AG20443 (cell line): ENCODE measurements at regions not wholly inside any gene's neighbourhood (a gene's known extent, or its start where the extent isn't known, plus 50 kb on each side); places are given as distances from the start of the nearest gene placed in this dataset.
"Not testable (repeated sequence)": the region's sequence is repeated elsewhere in the genome, so short reads cannot be mapped to it uniquely, and the experiment has no call there.

Experiments used
- DNase-seq: peaks from one replicate; pipeline ENCODE4 v3.0.0; 2012; ENCODE audit warnings: low spot score, mixed read lengths

DNA sequence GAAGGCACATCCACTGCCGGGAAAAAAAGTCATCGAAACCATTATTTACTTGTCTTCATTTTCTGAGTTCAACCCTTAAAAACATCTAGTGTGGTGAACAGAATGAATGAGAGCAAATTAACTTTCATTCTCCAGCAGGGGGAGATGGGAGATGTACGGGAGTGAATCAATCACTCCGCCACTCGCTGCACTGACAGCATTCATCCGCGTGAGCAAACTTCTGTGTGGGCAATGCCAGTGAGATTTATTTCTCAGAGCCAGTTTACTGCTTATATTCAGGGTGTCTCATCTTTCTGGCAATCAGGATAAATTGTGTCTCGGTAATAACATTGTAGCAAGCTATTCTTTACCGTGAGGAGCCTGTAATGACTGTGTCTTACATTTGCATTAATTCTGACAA is 463.6 kb upstream of the MIS18BP1 start:
- no peak for DNase-seq

DNA sequence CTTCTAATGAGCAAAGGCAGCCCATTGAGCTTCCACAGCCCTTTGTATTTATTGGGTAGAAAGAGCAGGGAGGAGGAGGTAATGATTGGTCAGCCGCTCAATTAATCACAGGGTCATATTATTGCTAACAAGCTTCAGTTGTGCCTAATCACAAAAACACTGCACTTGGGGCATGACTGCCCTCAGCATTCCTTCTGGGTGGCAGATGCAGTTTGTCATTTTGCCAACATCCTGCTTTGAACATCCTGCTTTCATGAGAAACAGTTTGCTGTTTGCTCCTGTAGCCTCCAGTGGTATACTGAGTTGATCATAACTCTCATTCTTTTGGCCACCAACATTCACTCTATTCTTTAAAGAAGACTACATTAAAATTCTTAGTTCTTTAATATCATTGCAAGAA is 462.9 kb upstream of the MIS18BP1 start:
- DNase-seq: no peak

DNA sequence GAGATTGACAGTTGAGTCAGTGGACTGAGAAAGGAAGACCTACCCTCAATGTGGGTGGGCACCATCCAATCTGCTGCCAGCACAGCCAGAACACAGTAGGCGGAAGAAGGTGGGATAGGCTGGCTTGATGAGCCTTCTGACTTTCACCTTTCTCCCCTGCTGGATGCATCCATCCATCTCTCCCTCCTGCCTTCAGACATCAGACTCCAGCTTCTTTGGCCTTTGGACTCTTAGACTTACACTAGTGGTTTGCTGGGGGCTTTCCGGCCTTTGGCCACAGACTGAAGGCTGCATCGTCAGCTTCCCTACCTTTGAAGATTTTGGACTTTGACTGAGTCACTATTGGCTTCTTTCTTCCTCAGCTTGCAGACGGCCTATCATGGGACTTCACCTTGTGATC is 456.5 kb upstream of the MIS18BP1 start:
- DNase-seq: no peak

DNA sequence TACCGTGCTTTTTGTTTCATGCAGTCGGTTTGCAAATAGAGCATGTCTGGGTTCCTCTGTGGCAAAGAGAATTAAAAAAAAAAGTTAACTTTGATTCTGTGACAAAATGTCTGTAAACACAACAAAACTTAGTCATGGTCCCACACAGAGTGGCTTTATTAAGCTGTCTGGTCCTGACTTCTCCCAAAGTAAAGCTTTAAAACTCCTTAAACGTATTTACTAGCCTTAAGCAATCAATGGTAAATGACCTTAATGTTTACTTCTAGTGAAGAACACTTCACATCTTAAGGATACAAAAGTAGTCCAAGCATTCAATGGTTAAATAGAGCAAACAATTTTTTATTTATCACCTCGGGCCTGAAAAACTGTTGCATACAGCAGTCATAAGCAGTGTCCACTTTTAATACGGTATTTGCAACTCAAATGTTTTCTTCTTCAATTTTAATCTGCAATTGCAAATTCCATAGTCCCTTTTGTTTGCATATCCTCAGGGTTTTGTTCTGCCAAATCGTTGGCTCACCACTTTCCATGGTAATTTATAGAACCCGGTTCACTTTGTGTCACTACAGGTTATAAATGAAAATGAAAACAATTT is 453.0 kb upstream of the MIS18BP1 start:
- no peak for DNase-seq

DNA sequence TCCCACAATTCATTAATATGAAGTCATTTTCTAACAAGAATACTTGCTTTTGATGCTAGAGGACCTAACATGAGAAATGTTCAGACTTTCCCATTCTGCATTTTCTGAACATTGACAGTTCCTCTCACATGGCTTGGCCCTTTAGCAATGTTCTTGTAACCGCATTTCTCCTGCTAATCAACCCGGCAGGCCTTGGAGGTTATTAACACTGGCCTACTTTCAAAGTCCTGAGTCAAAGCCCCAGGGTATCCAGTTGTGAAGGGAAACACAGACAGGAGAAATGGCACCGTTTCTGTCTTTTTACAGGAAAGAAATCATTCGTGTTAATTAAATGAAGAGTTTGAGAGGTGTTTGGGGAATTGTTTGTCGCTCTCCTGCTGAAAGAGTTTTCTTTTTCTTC is 446.5 kb upstream of the MIS18BP1 start:
- no peak for DNase-seq

DNA sequence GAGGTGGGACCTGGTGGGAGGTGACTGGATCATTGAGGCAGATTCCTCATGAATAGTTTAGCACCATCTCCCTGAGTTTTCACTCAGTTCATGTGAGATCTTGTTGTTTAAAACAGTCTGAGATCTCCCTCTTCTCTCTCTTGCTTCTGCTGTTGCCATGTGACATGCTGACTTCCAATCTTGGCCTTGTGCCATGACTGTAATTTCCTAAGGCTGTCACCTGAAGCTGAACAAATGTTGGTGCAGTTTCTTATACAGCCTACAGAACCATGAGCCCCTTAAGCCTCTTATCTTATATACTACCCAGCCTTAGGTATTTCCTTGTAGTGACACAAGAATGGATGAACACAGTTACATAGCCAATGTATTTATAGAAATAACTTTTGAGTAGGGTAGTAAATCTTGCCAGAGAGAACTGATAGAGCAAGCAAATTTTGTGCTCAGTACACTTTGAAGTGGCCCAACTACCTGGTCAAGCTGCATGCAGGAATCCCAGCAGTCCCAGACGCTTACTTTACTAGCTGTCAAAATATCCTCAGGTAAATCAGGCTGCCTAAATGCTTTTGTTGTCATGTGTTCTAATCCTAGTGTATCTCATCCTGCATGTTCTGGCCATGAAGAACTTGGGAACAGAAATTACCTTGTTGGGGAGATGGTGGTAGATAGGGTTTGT is 445.6 kb upstream of the MIS18BP1 start:
- no peak for DNase-seq

DNA sequence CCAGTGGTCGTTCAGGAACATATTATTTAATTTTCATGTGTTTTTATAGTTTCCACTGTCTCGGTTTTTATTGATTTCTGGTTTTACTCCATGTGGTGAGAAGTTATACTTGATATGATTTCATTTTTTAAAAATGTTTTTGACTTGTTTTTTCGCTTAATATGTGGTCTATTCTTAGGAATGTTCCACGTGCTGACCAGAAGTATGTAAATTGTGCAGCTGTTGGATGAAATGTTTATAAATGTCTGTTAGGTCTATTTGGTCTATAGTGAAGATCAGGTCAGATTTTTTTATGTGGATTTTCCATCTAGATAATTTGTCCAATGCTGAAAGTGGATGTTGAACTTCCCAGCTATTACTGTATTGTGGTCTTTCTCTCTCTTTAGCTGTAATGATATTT is 433.8 kb upstream of the MIS18BP1 start:
- DNase-seq: no peak

DNA sequence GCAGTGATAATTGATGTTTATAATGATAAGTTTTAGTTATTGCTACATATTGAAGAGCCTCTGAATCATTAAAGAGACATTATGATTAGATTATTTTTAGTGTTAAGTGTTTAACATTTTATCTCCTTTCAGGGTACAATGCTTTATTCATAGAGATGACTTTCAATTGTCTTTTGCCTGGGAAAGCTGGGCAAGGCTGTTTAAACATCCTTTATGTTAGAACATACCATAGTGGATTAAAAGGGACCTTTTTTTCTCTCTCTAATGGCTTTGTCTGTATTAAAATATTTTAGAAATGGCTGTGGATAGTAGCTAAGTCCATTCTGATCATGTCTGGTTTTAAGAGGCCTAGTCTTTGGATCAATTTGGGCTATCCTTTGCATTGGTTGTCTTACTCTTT is 427.5 kb upstream of the MIS18BP1 start:
- no peak for DNase-seq

DNA sequence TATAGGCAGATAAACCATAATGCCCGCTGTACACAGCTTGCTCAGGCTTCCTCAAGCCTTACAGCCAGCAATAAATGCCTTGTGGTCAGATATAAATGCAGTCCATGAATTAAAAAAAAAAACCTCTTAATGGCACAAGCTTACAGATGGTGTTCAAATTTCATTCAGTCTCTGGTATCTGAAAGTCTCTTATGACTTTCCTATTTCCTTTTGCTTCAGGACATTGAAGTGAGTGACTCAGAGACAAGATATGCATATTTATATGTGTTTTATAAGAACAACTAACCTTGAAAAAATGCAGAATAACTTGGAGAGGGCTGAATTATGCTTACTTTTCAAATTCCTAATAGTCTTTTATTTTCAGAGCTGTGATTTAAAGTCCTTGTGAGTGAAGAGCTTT is 426.9 kb upstream of the MIS18BP1 start:
- DNase-seq: peak; percentile 3

DNA sequence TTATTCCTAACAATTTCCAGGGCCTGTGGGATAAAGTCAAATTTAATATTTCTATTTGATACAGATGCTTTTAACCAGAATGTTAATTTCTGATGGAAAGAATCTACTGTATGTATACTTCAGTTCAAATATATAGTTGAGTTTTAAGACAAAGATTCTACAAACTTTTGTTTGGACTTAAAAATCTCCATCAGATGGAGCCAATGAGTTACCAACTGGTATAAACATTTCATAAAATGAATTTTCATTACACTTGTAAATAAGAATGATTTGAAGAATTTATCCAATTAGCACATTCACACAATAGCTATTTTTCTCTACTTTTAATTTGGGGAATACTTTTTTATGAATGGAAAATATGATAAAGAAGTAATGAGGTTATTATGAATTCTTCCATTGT is 425.2 kb upstream of the MIS18BP1 start:
- DNase-seq: no peak

DNA sequence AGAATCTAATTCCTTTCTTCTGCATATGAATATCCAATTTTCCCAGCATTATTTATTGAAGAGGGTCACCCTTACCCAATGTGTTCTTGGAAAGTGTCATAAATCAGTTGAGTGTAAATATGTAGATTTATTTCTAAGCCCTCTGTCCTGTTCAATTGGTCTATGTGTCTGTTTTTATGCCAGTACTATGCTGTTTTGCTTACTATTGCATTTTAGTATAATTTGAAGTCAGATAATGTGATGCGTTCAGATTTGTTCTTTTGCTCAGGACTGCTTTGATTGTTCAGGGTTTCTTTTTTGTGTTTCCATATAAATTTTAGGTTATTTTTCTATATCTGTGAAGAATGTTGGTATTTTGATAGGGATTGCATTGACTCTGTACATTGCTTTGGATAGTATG is 420.4 kb upstream of the MIS18BP1 start:
- no peak for DNase-seq

DNA sequence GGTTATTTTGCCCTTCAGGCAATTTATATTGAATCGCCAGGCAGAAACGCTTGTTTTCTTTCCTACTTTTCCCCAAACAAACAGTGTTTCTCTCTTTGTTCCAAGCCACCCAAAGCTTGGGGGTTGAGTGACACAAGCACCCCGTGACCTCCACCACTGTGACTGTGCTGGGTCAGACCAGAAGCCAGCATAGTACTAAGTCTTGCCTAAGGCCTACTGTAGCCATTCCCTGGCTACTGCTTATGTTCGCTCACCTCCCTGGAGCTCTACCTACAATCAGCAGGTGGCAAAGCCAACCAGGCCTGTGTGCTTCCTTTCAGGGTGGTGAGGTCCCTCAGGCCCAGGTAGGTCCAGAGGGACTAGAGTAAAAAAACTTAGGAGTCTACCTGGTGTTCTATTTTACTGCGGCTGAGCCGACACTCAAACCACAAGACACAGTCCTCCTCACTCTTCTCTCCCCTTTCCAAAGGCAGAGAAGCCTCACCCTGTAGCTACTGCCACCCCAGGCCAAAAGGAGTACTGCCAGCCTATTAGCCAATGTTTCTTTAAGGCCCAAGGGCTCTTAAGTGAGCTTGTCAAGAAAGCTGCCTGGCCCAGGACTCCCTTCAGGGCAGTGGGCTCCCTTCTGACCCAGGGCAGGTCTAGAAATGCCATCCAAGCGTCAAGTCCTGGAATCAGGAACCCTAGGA is 411.8 kb upstream of the MIS18BP1 start:
- no peak for DNase-seq

DNA sequence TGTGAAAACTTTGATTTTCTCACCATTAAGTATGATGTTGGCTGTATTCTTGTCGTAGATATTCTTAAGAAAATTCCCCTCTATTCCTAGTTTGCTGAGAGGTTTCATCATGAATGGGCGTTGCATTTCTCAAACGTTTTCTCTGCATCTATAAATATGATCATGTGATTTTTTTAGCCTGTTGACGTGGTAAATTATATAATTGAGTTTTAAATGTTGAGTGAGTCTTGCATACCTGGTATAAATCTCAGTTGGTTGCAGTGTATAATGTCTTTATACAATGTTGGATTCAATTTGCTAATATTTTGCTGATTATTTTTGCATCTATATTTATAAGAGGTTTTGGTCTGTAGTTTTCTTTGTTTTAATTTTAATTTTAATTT is 405.9 kb upstream of the MIS18BP1 start:
- no peak for DNase-seq

DNA sequence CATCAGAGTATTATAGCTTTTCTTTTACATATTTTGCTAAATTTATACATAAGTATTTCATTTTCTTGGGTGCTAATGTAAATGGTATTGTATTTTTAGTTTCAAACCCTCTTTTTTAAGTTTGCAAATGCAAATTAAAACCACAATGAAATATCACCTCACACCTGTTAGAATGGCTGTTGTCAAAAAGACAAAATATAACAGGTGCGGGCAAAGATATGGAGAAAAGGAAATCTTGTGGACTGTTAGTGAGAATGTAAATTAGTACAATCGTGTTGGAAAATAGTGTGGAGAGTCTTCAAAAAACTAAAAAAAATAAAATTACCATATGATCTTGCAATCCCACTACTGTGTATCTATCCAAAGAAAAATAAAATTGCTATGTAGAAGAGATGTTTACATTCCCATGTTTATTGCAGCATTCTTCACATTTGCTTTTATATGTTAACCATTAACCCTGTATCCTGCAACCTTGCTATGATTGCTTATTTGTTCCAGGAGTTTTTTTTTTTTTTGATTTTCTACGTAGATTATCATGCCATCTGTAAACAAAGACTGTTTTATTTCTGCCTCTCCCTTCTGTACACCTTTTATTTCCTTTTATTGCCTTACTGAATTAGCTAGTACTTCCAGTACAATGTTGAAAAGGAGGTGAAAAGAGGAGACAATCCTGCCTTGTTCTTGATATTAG is 405.4 kb upstream of the MIS18BP1 start:
- DNase-seq: no peak

DNA sequence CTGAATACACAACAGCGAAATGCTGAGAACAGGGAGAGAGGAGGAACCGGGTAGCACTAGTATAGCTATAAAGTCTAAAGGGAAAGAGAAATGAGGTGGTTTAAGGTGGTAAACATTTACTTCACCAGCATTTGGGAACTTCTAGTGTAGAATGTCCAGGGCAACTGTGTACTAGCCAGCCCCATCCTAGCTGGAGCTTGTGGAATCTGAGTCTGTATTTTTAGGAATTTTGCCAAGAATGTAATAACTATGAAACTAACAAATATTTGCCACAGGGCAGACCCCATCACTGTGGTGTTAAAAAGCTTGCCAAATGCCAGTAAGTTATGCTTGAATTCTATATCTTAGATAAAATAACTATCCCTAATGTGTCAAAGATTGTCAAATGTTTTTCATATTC is 398.9 kb upstream of the MIS18BP1 start:
- no peak for DNase-seq

DNA sequence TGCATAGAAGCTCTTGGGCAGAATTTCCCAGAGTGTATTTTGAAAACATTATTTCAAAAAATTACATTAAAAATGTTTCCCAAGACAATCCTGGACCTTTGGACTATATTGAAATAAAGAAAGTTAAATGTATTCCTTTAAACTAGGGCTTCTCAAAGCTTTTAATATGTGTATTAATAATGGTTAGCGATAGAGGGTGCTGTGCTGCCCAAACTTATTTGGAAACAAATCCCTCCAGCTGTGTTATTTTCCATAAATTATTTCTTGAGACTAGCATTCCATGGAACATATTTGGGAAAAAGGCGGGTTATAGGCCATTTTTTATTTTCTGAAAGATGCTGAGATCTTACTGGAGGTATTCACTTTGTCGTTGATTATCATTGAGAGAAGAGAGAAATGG is 397.8 kb upstream of the MIS18BP1 start:
- no peak for DNase-seq

DNA sequence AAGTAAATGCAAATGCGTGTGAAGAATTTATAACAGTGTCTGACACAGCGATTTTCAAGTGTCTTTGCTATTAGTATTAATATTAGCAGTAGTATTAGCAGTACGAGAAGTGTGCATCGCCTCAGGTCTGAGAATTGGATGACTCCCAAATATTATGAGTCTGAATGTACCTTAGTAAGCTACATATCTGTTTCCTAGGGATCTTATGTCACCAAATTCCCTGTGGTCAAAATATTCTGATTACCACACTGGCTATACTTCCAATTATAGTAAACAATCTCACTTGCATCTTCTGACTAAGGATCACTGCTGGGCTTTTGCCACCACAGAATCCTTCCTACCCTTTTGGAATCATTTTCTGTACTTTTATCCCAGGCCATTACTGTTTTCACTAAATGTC is 396.0 kb upstream of the MIS18BP1 start:
- DNase-seq: no peak

DNA sequence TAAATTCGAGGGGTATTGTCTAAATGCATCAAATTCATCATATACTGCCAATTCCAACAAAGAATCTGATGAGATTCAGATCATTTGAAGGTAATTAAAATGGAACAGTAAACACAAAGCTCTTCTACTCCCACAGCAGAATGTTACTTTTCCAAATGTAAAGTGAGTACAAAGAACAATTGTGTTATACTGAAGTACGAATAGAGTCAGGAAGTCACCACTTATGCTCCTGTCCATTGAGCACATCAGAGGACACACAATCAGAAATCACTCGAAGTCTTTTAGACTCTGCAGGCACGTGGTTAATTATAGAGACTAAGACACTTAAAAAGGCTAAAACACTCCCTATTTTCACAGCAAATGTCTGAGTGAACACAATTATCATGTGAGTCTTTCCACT is 388.5 kb upstream of the MIS18BP1 start:
- DNase-seq: no peak

DNA sequence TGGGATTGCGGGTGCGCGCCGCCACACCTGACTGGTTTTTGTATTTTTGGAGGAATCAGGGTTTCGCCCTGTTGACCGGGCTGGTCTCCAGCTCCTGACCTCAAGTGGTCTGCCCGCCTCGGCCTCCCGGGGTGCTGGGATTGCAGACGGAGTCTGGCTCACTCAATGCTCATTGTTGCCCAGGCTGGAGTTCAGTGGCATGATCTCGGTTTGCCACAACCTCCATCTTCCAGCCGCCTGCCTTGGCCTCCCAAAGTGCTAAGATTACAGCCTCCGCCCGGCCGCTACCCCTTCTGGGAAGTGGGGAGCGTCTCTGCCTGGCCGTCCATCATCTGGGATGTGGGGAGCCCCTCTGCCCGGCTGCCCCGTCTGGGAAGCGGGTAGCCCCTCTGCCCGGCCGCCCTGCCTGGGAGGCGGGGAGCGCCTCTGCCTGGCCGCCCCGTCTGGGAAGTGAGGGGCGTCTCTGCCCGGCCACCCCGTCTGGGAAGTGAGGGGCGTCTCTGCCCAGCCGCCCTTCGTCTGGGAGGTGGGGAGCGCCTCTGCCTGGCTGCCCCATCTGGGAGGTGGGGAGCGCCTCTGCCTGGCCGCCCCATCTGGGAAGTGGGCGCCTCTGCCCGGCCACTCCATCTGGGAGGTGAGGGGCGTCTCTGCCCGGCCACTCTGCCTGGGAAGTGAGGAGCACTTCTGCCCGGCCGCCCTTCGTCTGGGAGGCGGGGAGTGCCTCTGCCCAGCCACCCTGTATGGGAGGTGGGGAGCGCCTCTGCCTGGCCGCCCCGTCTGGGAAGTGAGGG is 381.8 kb upstream of the MIS18BP1 start:
- not testable (repeated sequence) for DNase-seq

DNA sequence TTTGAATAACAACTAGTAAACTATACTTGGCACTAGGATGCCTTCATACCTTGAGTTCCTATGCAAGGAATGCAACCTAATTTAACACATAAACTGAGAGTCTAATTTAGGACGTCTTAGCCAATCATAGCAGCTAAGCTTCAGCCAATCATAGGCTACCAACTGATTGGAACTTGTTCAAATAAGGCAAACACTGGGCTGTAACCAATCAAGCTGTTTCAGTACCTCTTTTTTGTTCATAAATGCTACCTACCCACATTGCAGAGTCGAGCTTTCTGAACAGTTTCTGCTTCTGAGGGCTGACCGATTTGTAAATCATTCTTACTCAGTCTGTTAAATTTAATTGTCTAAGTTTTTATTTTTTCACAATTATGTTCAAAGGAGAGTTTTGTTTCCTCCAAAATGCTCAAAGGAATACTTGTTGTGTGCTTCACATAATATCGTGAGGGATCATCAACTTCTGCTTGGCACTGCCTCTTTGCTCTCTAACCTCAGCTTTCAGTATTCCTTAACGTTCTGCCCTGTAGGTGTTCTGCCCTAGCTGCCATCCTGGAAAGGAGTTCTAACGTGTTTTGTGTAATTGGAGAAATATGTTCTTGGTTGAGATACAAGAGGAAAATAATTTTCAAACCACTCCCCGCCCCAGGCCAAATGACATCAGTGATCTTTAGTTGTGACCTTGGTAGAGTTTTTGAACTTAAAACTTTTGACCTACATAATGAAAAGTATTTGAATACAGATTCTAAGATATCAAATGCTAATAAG is 380.4 kb upstream of the MIS18BP1 start:
- no peak for DNase-seq

DNA sequence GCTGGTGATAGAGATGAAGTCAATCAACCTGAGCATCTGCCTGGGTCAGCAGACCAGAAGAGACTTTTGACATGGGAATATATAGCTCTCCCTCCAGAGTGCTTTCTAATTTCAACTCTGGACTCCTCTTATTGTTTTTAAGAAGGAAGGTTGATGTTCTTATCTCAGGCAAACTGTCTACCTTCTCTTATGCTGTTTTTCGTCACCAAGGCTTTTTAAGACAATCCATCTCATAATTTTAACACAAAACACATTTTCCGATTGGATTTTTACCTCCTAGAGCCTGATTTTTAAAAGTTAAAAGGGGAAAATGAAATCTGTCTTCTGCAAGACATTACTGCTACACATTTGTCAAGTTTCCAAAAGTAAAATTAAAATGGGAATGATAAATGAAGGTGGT is 368.7 kb upstream of the MIS18BP1 start:
- DNase-seq: no peak

DNA sequence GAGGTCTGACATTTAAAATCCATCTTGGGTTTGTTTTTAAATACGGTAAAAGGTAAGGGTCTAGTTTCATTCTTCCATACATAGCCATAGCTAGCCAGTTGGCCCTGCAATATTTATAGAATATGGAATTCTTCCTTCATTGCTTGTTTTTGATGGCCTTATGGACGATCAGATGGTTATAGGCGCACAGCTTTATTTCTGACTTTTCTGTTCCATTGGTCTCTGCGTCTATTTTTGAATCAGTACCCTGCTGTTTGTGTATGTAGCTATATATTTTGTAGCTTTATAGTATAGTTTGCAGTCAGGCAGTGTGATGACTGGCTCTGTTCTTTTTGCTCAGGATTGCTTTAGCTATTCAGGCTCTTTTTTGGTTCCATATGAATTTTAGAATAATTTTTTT is 366.8 kb upstream of the MIS18BP1 start:
- no peak for DNase-seq
